ENCODE measurements at regions not wholly inside any gene's neighbourhood (a gene's known extent, or its start where the extent isn't known, plus 50 kb on each side); places are given as distances from the start of the nearest gene placed in this dataset.

DNA sequence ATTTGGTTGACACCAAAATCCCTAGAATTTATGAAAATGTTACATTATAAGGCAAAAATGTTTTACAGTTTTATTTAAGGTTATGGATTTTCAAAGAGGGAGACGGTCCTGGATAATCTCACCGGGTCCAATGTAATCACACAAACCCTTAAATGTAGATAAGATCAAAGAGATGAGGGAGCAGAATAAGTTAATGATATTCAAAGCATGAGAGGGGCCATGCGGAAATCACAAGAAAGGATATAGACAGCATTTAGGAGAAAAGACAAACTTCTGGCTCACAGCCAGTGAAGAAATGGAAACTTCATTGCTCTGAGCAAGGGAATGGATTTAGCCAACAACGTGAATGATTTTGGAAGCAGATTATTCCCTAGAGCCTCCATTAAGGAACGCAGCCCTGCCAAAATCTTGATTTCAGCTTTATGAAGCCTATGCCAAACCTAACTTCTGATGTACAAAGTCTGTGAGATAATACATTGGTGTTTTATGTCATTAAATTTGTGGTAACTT is 684.4 kb upstream of the GNPDA2 start:
- Mint-ChIP-seq H3K36me3 (ENCODE audit: low read depth) (no peaks in the 10 kb centered on the region), H3K4me1 (no peaks in the 10 kb centered on the region), H3K27ac (no peak overlapping the region), H3K27me3 (no peaks in the 10 kb centered on the region), H3K4me3 (no peak overlapping the region)
- DNase-seq (no peak), ATAC-seq (no peak)
- no peaks in the 10 kb centered on the region for H3K9me3 ChIP-seq (ENCODE audit: control insufficient read depth, low read length, poor library complexity, severe bottlenecking)

- Mint-ChIP-seq H3K4me3 (no peak overlapping the region), H3K4me1 (no peaks in the 10 kb centered on the region), H3K27me3 (no peaks in the 10 kb centered on the region), H3K36me3 (ENCODE audit: low read depth) (no peaks in the 10 kb centered on the region), H3K27ac (no peak overlapping the region)
- no peak for DNase-seq
- no peak for ATAC-seq
- no peaks in the 10 kb centered on the region for H3K9me3 ChIP-seq (ENCODE audit: control insufficient read depth, low read length, poor library complexity, severe bottlenecking)
Measured at GRCh38 chr4:45409536-45409935, 683.2 kb upstream of the GNPDA2 start.

DNA sequence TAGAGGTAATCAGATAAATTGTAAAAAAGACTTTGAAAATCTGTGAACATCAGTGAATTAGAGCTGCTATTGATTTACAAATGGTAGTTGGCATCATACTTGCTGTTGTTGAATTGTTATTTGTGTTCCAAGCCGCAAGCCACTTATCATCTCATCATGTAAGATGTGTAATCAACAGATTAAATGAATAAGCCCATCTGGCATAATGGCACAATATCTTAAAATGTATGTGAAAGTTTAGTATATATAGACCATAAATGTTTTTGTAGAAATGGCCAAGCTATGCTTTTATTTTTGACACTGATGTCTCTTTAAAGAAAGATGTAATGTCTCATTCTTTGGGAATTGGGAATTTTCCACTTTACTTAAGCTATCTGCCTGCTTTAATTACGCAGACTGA is 682.6 kb upstream of the GNPDA2 start:
- H3K27me3 Mint-ChIP-seq, result no peaks in the 10 kb centered on the region
- no peaks in the 10 kb centered on the region for H3K36me3 Mint-ChIP-seq (ENCODE audit: low read depth)
- no peaks in the 10 kb centered on the region for H3K9me3 ChIP-seq (ENCODE audit: control insufficient read depth, low read length, poor library complexity, severe bottlenecking)
- no peak overlapping the region for H3K4me3 Mint-ChIP-seq
- no peak for DNase-seq
- no peak for ATAC-seq
- no peaks in the 10 kb centered on the region for H3K4me1 Mint-ChIP-seq
- no peak overlapping the region for H3K27ac Mint-ChIP-seq

DNA sequence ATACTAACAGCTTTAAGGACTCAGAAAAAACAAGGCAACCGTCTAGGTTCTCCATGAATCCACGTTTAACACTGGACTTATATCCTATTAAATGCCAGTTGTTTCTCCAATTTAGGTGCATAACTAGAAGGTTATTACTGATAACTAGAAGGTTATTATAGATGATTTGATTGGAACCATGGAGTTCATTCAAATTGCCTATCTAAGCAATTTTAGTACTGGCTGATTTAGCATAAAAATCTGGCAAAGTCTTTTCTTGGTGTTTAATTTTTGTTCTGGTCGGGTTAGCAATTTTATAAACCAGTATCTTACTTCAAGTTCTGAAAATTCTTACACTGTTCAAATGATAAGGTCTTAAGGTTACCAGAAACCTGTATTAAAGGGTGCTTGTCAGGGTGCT is 672.8 kb upstream of the GNPDA2 start:
- Mint-ChIP-seq H3K4me3 (no peak overlapping the region), H3K27me3 (no peaks in the 10 kb centered on the region), H3K36me3 (ENCODE audit: low read depth) (no peaks in the 10 kb centered on the region), H3K27ac (no peak overlapping the region), H3K4me1 (no peaks in the 10 kb centered on the region)
- DNase-seq, result no peak
- no peaks in the 10 kb centered on the region for H3K9me3 ChIP-seq (ENCODE audit: control insufficient read depth, low read length, poor library complexity, severe bottlenecking)
- ATAC-seq, result no peak

DNA sequence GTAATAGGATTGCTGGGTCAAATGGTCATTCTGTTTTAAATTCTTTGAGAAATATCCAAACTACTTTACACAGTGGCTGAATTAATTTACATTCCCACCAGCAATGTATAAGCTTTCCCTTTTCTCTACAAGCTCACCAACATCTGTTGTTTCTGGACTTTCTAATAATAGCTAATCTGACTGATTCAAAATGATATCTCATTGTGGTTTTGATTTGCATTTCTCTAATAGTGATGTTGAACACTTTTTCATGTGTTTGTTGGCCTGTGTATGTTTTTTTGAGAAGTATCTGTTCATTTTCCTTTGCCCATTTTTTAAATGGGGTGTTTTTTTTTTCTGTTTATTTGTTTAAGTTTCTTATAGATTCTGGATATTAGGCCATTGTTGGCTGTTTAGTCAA is 659.0 kb upstream of the GNPDA2 start:
- H3K4me1 Mint-ChIP-seq, result no peaks in the 10 kb centered on the region
- ATAC-seq (no peak), DNase-seq (no peak)
- no peaks in the 10 kb centered on the region for H3K27me3 Mint-ChIP-seq
- no peaks in the 10 kb centered on the region for H3K9me3 ChIP-seq (ENCODE audit: control insufficient read depth, low read length, poor library complexity, severe bottlenecking)
- no peak overlapping the region for H3K27ac Mint-ChIP-seq
- no peaks in the 10 kb centered on the region for H3K36me3 Mint-ChIP-seq (ENCODE audit: low read depth)
- no peak overlapping the region for H3K4me3 Mint-ChIP-seq

DNA sequence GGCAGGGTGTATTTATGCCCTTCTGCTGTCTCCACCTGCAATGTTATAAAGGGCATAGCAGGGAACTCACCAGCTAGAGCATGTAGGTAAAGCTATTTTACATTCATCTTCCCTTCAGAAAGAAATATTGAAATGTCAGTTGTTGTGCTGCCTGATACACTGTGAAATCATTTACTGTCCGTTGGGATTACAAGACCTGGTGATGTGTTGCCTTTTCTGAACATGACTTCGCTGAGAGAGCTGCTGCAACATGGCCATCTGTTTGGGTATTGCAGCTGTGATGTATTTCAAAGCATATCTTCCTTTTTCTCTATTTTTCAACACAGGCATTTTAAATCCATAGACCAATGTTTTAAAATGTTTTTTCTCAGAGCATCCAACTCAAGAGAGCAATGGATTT is 644.1 kb upstream of the GNPDA2 start:
- Mint-ChIP-seq H3K27me3 (no peaks in the 10 kb centered on the region), H3K4me3 (no peak overlapping the region), H3K4me1 (no peaks in the 10 kb centered on the region), H3K27ac (no peak overlapping the region), H3K36me3 (ENCODE audit: low read depth) (no peaks in the 10 kb centered on the region)
- ATAC-seq (no peak), DNase-seq (no peak)
- H3K9me3 ChIP-seq (ENCODE audit: control insufficient read depth, low read length, poor library complexity, severe bottlenecking), result no peaks in the 10 kb centered on the region

DNA sequence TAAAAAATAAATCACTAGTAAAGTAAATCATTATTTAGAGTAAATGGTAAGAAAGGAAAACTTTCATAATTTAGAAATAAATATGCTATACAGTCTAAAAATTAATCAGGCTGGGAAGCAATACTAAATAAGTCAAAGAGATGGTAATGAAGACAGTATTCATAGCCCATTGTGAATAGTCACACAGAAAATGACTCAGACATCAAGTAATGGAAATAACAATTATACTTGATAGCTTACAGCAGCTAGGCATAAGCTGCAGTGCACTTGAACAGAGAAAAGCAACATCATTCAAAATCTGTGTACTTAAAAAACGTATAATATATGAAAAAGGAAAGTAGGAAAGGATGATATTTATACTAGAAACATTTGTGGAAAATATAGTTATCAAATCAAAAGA is 642.5 kb upstream of the GNPDA2 start:
- no peaks in the 10 kb centered on the region for H3K9me3 ChIP-seq (ENCODE audit: control insufficient read depth, low read length, poor library complexity, severe bottlenecking)
- H3K27me3 Mint-ChIP-seq, result no peaks in the 10 kb centered on the region
- H3K27ac Mint-ChIP-seq, result no peak overlapping the region
- no peaks in the 10 kb centered on the region for H3K36me3 Mint-ChIP-seq (ENCODE audit: low read depth)
- no peak overlapping the region for H3K4me3 Mint-ChIP-seq
- no peak for ATAC-seq
- H3K4me1 Mint-ChIP-seq, result no peaks in the 10 kb centered on the region
- DNase-seq, result no peak

DNA sequence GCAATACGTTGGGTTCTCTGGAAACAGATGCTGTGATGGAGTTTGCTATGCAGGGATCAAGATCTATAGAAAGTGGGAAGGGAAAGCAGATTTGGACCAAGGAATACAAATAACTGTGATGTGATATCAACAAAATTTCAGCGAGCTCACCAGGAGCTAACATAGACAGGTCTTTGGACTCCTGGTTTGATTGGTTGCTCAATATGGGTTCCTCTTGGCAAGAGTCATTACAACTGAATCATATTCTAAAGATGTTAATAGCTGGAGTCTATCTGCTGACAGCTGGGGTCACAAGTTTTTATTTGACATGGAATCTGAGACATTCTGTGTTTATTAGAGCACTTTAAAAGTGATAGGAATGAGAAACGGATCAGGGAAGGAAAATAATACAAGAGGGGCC is 637.6 kb upstream of the GNPDA2 start:
- Mint-ChIP-seq H3K27me3 (no peaks in the 10 kb centered on the region), H3K36me3 (ENCODE audit: low read depth) (no peaks in the 10 kb centered on the region), H3K4me1 (no peaks in the 10 kb centered on the region), H3K27ac (no peak overlapping the region), H3K4me3 (no peak overlapping the region)
- H3K9me3 ChIP-seq (ENCODE audit: control insufficient read depth, low read length, poor library complexity, severe bottlenecking), result peaks cover 2% of the 10 kb centered on the region
- DNase-seq (no peak), ATAC-seq (no peak)

DNA sequence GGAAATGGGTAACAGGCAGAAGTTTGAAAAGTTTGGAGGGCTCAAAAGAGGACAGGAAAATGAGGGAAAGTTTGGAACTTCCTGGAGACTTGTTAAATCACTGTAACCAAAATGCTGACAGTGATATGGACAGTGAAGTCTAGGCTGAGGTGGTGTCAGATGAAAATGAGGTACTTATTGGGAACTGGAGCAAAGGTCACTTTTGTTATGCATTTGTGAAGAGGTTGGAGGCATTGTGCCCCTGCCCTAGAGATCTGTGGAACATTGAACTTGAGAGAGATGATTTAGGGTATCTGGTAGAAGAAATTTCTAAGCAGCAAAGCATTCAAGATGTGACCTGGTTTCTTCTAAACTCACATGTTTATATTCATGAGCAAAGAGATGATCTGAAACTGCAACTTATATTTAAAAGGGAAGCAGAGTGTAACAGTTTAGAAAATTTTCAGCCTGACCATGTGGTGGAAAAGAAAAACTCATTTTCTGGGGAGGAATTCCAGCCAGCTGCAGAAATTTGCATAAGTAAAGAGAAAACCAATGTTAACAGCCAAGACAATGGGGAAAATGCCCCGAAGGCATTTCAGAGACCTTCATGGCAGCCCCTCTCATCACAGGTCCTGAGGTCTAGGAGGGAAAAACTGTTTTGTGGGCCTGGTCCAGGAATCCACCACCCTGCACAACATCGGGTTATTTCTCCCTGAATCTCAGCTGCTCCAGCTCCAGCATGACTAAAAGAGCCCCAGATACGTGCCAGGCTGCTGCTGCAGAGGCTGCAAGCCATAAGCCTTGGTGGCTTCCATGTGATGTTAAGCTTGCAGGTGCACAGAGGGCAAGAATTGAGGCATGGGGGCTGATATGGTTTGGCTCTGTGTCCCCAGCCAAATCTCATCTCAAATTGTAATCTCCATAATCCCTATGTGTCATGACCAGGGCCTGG is 632.5 kb upstream of the GNPDA2 start:
- Mint-ChIP-seq H3K27me3 (no peaks in the 10 kb centered on the region), H3K27ac (no peak overlapping the region), H3K4me3 (no peak overlapping the region), H3K4me1 (no peaks in the 10 kb centered on the region), H3K36me3 (ENCODE audit: low read depth) (no peaks in the 10 kb centered on the region)
- no peak for DNase-seq
- no peak for ATAC-seq
- H3K9me3 ChIP-seq (ENCODE audit: control insufficient read depth, low read length, poor library complexity, severe bottlenecking), result peaks cover 2% of the 10 kb centered on the region

- Mint-ChIP-seq H3K4me1 (no peaks in the 10 kb centered on the region), H3K27me3 (no peaks in the 10 kb centered on the region), H3K36me3 (ENCODE audit: low read depth) (no peaks in the 10 kb centered on the region), H3K27ac (no peak overlapping the region), H3K4me3 (no peak overlapping the region)
- ATAC-seq, result no peak
- DNase-seq, result no peak
- H3K9me3 ChIP-seq (ENCODE audit: control insufficient read depth, low read length, poor library complexity, severe bottlenecking), result no peaks in the 10 kb centered on the region
Measured at GRCh38 chr4:45353161-45353560, 626.8 kb upstream of the GNPDA2 start.

GRCh38 chr4:45350438-45350837 is 624.1 kb upstream of the GNPDA2 start:
- ATAC-seq (no peak), DNase-seq (no peak)
- Mint-ChIP-seq H3K4me1 (no peaks in the 10 kb centered on the region), H3K36me3 (ENCODE audit: low read depth) (no peaks in the 10 kb centered on the region), H3K4me3 (no peak overlapping the region), H3K27me3 (no peaks in the 10 kb centered on the region), H3K27ac (no peak overlapping the region)
- no peaks in the 10 kb centered on the region for H3K9me3 ChIP-seq (ENCODE audit: control insufficient read depth, low read length, poor library complexity, severe bottlenecking)

DNA sequence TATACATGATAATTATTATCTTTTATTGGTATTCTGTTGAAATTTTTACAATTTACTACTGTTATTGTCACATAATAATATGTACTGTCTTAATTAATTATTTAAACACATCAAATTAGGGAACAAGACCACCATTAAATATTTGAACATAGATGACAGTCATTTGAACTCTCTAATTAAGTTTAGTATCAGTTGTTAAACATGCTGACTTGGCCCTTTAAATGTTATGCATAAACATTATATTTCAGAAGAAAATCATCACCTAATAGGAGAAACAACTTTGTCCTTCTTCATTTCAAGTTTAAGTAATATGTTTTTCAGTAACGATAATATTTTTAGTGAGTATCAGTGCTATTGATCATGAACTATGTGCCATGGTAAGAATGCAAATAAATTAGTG is 623.5 kb upstream of the GNPDA2 start:
- Mint-ChIP-seq H3K4me1 (no peaks in the 10 kb centered on the region), H3K27me3 (no peaks in the 10 kb centered on the region), H3K27ac (no peak overlapping the region), H3K36me3 (ENCODE audit: low read depth) (no peaks in the 10 kb centered on the region), H3K4me3 (no peak overlapping the region)
- DNase-seq (no peak), ATAC-seq (no peak)
- H3K9me3 ChIP-seq (ENCODE audit: control insufficient read depth, low read length, poor library complexity, severe bottlenecking), result no peaks in the 10 kb centered on the region

DNA sequence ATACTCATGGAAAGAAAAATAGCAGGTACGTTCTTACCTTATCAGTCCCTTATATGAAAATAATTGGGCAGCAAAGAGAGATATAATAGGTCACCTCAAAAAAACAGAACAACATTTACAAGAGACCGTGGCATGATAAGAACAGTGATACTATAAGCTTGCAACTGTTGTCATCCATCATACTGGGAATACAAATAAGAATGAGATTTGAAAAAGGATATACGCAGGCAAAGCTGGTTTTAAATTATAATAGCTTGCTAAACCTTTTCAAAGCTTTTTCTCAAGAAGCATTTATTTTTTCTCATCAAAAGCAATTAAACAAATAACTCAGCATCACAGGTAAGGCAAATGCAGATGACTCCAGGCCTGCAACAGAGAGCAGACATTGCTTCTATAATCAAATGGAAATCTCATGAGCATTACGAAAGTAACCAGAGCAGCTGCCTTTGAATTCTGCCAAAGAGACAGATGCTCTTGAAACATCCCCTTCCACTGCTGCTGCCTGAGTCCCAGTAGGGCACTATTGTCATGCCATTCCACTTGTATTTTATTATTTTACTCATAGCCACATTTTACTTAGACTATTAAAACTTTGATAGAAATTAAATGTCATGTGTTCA is 620.6 kb upstream of the GNPDA2 start:
- H3K4me3 Mint-ChIP-seq, result no peak overlapping the region
- H3K9me3 ChIP-seq (ENCODE audit: control insufficient read depth, low read length, poor library complexity, severe bottlenecking), result no peaks in the 10 kb centered on the region
- no peaks in the 10 kb centered on the region for H3K36me3 Mint-ChIP-seq (ENCODE audit: low read depth)
- no peaks in the 10 kb centered on the region for H3K27me3 Mint-ChIP-seq
- H3K27ac Mint-ChIP-seq, result no peak overlapping the region
- ATAC-seq (no peak), DNase-seq (no peak)
- H3K4me1 Mint-ChIP-seq, result no peaks in the 10 kb centered on the region

DNA sequence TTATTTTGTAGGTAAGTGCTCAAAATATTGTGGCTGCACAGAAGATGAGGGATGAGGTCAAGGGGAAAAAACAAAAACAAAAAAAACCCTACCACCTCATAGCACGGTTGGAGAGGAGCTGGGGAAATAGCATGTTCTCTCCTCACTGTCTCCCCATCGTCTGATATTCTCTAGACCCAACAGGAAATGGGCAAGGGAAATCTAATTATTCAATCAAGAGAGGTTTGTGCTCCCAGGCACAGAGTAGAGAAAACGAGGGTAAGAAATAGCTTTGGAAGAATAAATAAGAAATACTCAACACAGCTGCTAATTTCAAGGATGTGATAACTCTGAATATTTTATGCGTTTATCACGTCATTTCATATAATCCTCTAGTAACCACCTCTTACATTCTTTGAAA is 619.2 kb upstream of the GNPDA2 start:
- H3K4me3 Mint-ChIP-seq, result no peak overlapping the region
- ATAC-seq, result no peak
- no peaks in the 10 kb centered on the region for H3K27me3 Mint-ChIP-seq

More for the DNA sequence above, 619.2 kb upstream of the GNPDA2 start:
- Mint-ChIP-seq H3K27ac (no peak overlapping the region), H3K36me3 (ENCODE audit: low read depth) (no peaks in the 10 kb centered on the region), H3K4me1 (no peaks in the 10 kb centered on the region)
- no peaks in the 10 kb centered on the region for H3K9me3 ChIP-seq (ENCODE audit: control insufficient read depth, low read length, poor library complexity, severe bottlenecking)
- DNase-seq, result no peak

Measured in T-helper 17 cell (primary cell).